BLaER1 (cell line): ENCODE measurements at regions not wholly inside any gene's neighbourhood (a gene's known extent, or its start where the extent isn't known, plus 50 kb on each side); places are given as distances from the start of the nearest gene placed in this dataset.
"Not testable (repeated sequence)": the region's sequence is repeated elsewhere in the genome, so short reads cannot be mapped to it uniquely, and the experiment has no call there.

ENCODE experiments used
- H3K27ac ChIP-seq: shearing (Covaris generic); formaldehyde crosslinking; 2 replicates; pipeline ENCODE4 v1.8.1; 2022
- H3K27me3 ChIP-seq: shearing (Covaris generic); formaldehyde crosslinking; 2 replicates; pipeline ENCODE4 v1.8.1; 2022
- H3K36me3 ChIP-seq: shearing (Covaris generic); formaldehyde crosslinking; 2 replicates; pipeline ENCODE4 v1.8.1; 2022
- H3K4me1 ChIP-seq: shearing (Covaris generic); formaldehyde crosslinking; 2 replicates; pipeline ENCODE4 v1.8.1; 2022
- H3K4me2 ChIP-seq: shearing (Covaris generic); formaldehyde crosslinking; 2 replicates; pipeline ENCODE4 v1.8.1; 2022
- H3K4me3 ChIP-seq: shearing (Covaris generic); formaldehyde crosslinking; 2 replicates; pipeline ENCODE4 v1.8.1; 2022
- H3K9ac ChIP-seq: shearing (Covaris generic); formaldehyde crosslinking; 2 replicates; pipeline ENCODE4 v1.8.1; 2022
- H3K9me3 ChIP-seq: shearing (Covaris generic); formaldehyde crosslinking; 2 replicates; pipeline ENCODE4 v1.8.1; 2022
- H4K20me1 ChIP-seq: shearing (Covaris generic); formaldehyde crosslinking; 2 replicates; pipeline ENCODE4 v1.8.1; 2022
- Cebpa-rat ChIP-seq: shearing (Covaris generic); IDR thresholded peaks from 2 replicates; pipeline ENCODE4 v1.8.1; 2022

- Histone ChIP-seq H3K9ac (no peak overlapping the region), H3K27me3 (no peaks in the 10 kb centered on the region), H3K36me3 (no peaks in the 10 kb centered on the region), H3K4me1 (no peaks in the 10 kb centered on the region), H3K27ac (no peak overlapping the region), H3K4me3 (no peak overlapping the region), H4K20me1 (no peaks in the 10 kb centered on the region), H3K9me3 (0 out of 2 replicates have a peak, but pooled peaks cover 3% of the 10 kb centered on the region), H3K4me2 (no peak overlapping the region)
- no peak for TF ChIP-seq Cebpa-rat
Observed at GRCh38 chr1:208485512-208485911, 241.3 kb upstream of the PLXNA2 start.

- TF ChIP-seq Cebpa-rat: no peak
- H3K27me3 ChIP-seq: no peaks in the 10 kb centered on the region
Observed at GRCh38 chr1:208486677-208487076, 242.5 kb upstream of the PLXNA2 start.

GRCh38 chr1:208488432-208488831 is 244.2 kb upstream of the PLXNA2 start:
- H3K9ac ChIP-seq, H4K20me1 ChIP-seq, H3K4me2 ChIP-seq, H3K4me3 ChIP-seq, H3K4me1 ChIP-seq, H3K27me3 ChIP-seq, H3K36me3 ChIP-seq, H3K9me3 ChIP-seq, H3K27ac ChIP-seq: not testable (repeated sequence)

More at GRCh38 chr1:208486677-208487076, 242.5 kb upstream of the PLXNA2 start:
- Histone ChIP-seq H3K4me2 (no peak overlapping the region), H3K4me1 (no peaks in the 10 kb centered on the region), H4K20me1 (no peaks in the 10 kb centered on the region), H3K9me3 (0 out of 2 replicates have a peak, but pooled peaks cover 3% of the 10 kb centered on the region), H3K27ac (no peak overlapping the region), H3K4me3 (no peak overlapping the region), H3K36me3 (no peaks in the 10 kb centered on the region), H3K9ac (no peak overlapping the region)

GRCh38 chr1:208496467-208497371 is 252.5 kb upstream of the PLXNA2 start:
- H3K9ac ChIP-seq: no peak overlapping the region
- no peak overlapping the region for H3K4me2 ChIP-seq
- H3K9me3 ChIP-seq: no peaks in the 10 kb centered on the region
- H3K27ac ChIP-seq: no peak overlapping the region
- no peaks in the 10 kb centered on the region for H3K36me3 ChIP-seq
- H3K27me3 ChIP-seq: no peaks in the 10 kb centered on the region
- H3K4me3 ChIP-seq: no peak overlapping the region
- no peaks in the 10 kb centered on the region for H3K4me1 ChIP-seq
- no peaks in the 10 kb centered on the region for H4K20me1 ChIP-seq
- TF ChIP-seq Cebpa-rat: no peak

GRCh38 chr1:208497866-208498541 is 253.8 kb upstream of the PLXNA2 start:
- no peaks in the 10 kb centered on the region for H4K20me1 ChIP-seq

GRCh38 chr1:208499026-208499425 is 254.8 kb upstream of the PLXNA2 start:
- H3K27ac ChIP-seq: no peak overlapping the region
- no peak overlapping the region for H3K9ac ChIP-seq
- no peaks in the 10 kb centered on the region for H3K36me3 ChIP-seq
- H3K4me2 ChIP-seq: no peak overlapping the region
- H3K4me3 ChIP-seq: no peak overlapping the region
- H3K4me1 ChIP-seq: no peaks in the 10 kb centered on the region
- H3K9me3 ChIP-seq: no peaks in the 10 kb centered on the region
- no peaks in the 10 kb centered on the region for H3K27me3 ChIP-seq
- H4K20me1 ChIP-seq: no peaks in the 10 kb centered on the region
- TF ChIP-seq Cebpa-rat: peak; percentile 25; the same call in 1 of the 2 replicates

More at GRCh38 chr1:208497866-208498541, 253.8 kb upstream of the PLXNA2 start:
- Histone ChIP-seq H3K4me3 (no peak overlapping the region), H3K27me3 (no peaks in the 10 kb centered on the region), H3K36me3 (no peaks in the 10 kb centered on the region), H3K9me3 (no peaks in the 10 kb centered on the region), H3K4me1 (no peaks in the 10 kb centered on the region), H3K4me2 (no peak overlapping the region), H3K27ac (no peak overlapping the region), H3K9ac (no peak overlapping the region)
- no peak for TF ChIP-seq Cebpa-rat

- Histone ChIP-seq H3K4me3 (no peak overlapping the region), H3K27ac (no peak overlapping the region), H3K4me2 (no peak overlapping the region), H4K20me1 (no peaks in the 10 kb centered on the region), H3K36me3 (no peaks in the 10 kb centered on the region), H3K4me1 (no peaks in the 10 kb centered on the region), H3K9ac (no peak overlapping the region), H3K9me3 (no peaks in the 10 kb centered on the region), H3K27me3 (no peaks in the 10 kb centered on the region)
- TF ChIP-seq Cebpa-rat: no peak
Observed at GRCh38 chr1:208499601-208500000, 255.4 kb upstream of the PLXNA2 start.

GRCh38 chr1:208500375-208500774 is 256.2 kb upstream of the PLXNA2 start:
- no peaks in the 10 kb centered on the region for H4K20me1 ChIP-seq
- no peaks in the 10 kb centered on the region for H3K9me3 ChIP-seq
- H3K27me3 ChIP-seq: no peaks in the 10 kb centered on the region
- no peak overlapping the region for H3K4me2 ChIP-seq
- H3K4me1 ChIP-seq: peaks cover under 1% of the 10 kb centered on the region; the same call in 1 of the 2 replicates
- H3K36me3 ChIP-seq: no peaks in the 10 kb centered on the region
- no peak overlapping the region for H3K27ac ChIP-seq
- no peak overlapping the region for H3K9ac ChIP-seq
- TF ChIP-seq Cebpa-rat: no peak
- H3K4me3 ChIP-seq: no peak overlapping the region

- H3K4me1 ChIP-seq: peaks cover 7% of the 10 kb centered on the region; the same call in 1 of the 2 replicates
- no peak overlapping the region for H3K27ac ChIP-seq
- no peak overlapping the region for H3K4me2 ChIP-seq
Observed at GRCh38 chr1:208501542-208501941, 257.4 kb upstream of the PLXNA2 start.

GRCh38 chr1:208503787-208504186 is 259.6 kb upstream of the PLXNA2 start:
- no peaks in the 10 kb centered on the region for H3K27me3 ChIP-seq

More at GRCh38 chr1:208501542-208501941, 257.4 kb upstream of the PLXNA2 start:
- no peaks in the 10 kb centered on the region for H4K20me1 ChIP-seq
- no peaks in the 10 kb centered on the region for H3K36me3 ChIP-seq
- no peak for TF ChIP-seq Cebpa-rat
- H3K9me3 ChIP-seq: no peaks in the 10 kb centered on the region
- H3K27me3 ChIP-seq: no peaks in the 10 kb centered on the region
- H3K9ac ChIP-seq: no peak overlapping the region
- no peak overlapping the region for H3K4me3 ChIP-seq

More at GRCh38 chr1:208503787-208504186, 259.6 kb upstream of the PLXNA2 start:
- no peaks in the 10 kb centered on the region for H4K20me1 ChIP-seq
- H3K9ac ChIP-seq: no peak overlapping the region
- no peak overlapping the region for H3K4me3 ChIP-seq
- no peaks in the 10 kb centered on the region for H3K36me3 ChIP-seq
- peaks cover 7% of the 10 kb centered on the region; the same call in 1 of the 2 replicates for H3K4me1 ChIP-seq
- TF ChIP-seq Cebpa-rat: no peak
- H3K27ac ChIP-seq: no peak overlapping the region
- no peaks in the 10 kb centered on the region for H3K9me3 ChIP-seq
- H3K4me2 ChIP-seq: no peak overlapping the region
